ENCODE measurements at regions not wholly inside any gene's neighbourhood (a gene's known extent, or its start where the extent isn't known, plus 50 kb on each side); places are given as distances from the start of the nearest gene placed in this dataset.

DNA sequence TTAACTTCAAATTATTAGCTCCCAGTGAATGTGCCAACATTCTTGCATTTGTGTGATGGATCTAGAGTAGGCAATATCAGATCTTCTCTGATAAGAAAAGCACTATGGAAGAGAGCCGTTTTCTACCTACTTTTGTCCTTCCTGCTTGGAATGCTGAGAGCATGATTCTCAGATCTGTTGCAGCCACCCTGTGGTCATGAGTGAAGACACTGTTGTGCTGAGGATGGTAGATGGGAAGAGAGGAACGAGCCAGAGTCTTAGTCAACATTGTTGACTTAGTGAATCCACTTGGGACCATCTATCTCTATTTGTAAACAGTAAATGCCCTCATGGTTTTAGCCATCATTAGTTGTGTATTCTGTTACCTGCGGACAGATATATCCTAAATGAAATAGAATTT is 202.6 kb downstream of the CD109 start:
- Histone ChIP-seq H3K27ac (no peak overlapping the region), H3K4me3 (no peak overlapping the region), H3K27me3 (no peaks in the 10 kb centered on the region), H3K9me3 (peaks cover 15 to 23% of the 10 kb centered on the region in 2 donors), H3K4me1 (no peaks in the 10 kb centered on the region), H3K36me3 (no peaks in the 10 kb centered on the region)
- no peak for DNase-seq (ENCODE audit: low spot score in 2 of 2)
- intact Hi-C loops (cut with DNase I; ENCODE audit: low total_unique reads) = no loop called here
- TF ChIP-seq POLR2A (IDR thresholded peaks at IDR 0.05) (no peak), POLR2AphosphoS5 (IDR thresholded peaks at IDR 0.05) (no peak), CTCF (IDR thresholded peaks at IDR 0.05) (no peak)

- no peak for TF ChIP-seq CTCF (IDR thresholded peaks at IDR 0.05)
- H3K36me3 ChIP-seq = no peaks in the 10 kb centered on the region
- no peak overlapping the region for H3K27ac ChIP-seq
- no peak for DNase-seq (ENCODE audit: low spot score in 2 of 2)
- no peak overlapping the region for H3K4me3 ChIP-seq
- no peaks in the 10 kb centered on the region for H3K27me3 ChIP-seq
- H3K9me3 ChIP-seq = peaks cover 0 to 8% of the 10 kb centered on the region in 2 donors
- intact Hi-C loops (cut with DNase I; ENCODE audit: low total_unique reads) = no loop called here
- H3K4me1 ChIP-seq = no peaks in the 10 kb centered on the region
Observed at GRCh38 chr6:73893696-73894095, 197.7 kb downstream of the CD109 start.

GRCh38 chr6:73888050-73888449 is 192.0 kb downstream of the CD109 start:
- intact Hi-C loops (cut with DNase I; ENCODE audit: low total_unique reads) = no loop called here
- Histone ChIP-seq H3K4me3 (no peak overlapping the region), H3K36me3 (no peaks in the 10 kb centered on the region), H3K27ac (no peak overlapping the region), H3K27me3 (no peaks in the 10 kb centered on the region), H3K9me3 (peaks cover 0 to 8% of the 10 kb centered on the region in 2 donors), H3K4me1 (no peaks in the 10 kb centered on the region)
- TF ChIP-seq POLR2A (IDR thresholded peaks at IDR 0.05) = no peak
- no peak for TF ChIP-seq POLR2AphosphoS5 (IDR thresholded peaks at IDR 0.05)
- TF ChIP-seq CTCF (IDR thresholded peaks at IDR 0.05) = no peak
- DNase-seq (ENCODE audit: low spot score in 2 of 2) = no peak

DNA sequence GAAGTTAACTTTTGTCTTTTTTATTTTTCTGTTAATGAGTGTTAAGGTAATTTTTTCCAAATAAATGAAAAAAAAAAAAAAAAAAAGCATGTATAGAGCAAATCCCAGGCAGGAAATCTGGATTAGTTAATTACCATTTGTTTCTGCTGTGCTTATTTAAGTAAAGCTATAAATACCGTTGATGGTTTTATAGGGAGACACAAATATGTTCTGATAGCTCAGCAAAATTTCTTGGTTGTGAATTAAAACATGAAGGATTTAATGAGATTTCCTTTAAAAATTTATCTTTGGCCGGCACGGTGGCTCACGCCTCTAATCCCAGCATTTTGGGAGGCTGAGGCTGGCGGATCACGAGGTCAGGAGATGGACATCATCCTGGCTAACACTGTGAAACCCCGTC is 189.4 kb downstream of the CD109 start:
- TF ChIP-seq CTCF (IDR thresholded peaks at IDR 0.05) = no peak
- no peak for TF ChIP-seq POLR2A (IDR thresholded peaks at IDR 0.05)
- H3K27me3 ChIP-seq = no peaks in the 10 kb centered on the region
- no peak for DNase-seq (ENCODE audit: low spot score in 2 of 2)
- intact Hi-C loops (cut with DNase I; ENCODE audit: low total_unique reads) = no loop called here
- H3K9me3 ChIP-seq = no peaks in the 10 kb centered on the region
- no peak overlapping the region for H3K27ac ChIP-seq
- no peaks in the 10 kb centered on the region for H3K4me1 ChIP-seq
- H3K36me3 ChIP-seq = no peaks in the 10 kb centered on the region
- no peak overlapping the region for H3K4me3 ChIP-seq

- H3K27me3 ChIP-seq = no peaks in the 10 kb centered on the region
- DNase-seq (ENCODE audit: low spot score in 2 of 2) = no peak
- H3K9me3 ChIP-seq = no peaks in the 10 kb centered on the region
- no peak overlapping the region for H3K4me3 ChIP-seq
- intact Hi-C loops (cut with DNase I; ENCODE audit: low total_unique reads) = no loop called here
- H3K4me1 ChIP-seq = no peaks in the 10 kb centered on the region
- no peak for TF ChIP-seq CTCF (IDR thresholded peaks at IDR 0.05)
- TF ChIP-seq POLR2AphosphoS5 (IDR thresholded peaks at IDR 0.05) = no peak
- TF ChIP-seq POLR2A (IDR thresholded peaks at IDR 0.05) = no peak
- H3K36me3 ChIP-seq = no peaks in the 10 kb centered on the region
- no peak overlapping the region for H3K27ac ChIP-seq
Observed at GRCh38 chr6:73884540-73884939, 188.5 kb downstream of the CD109 start.

Measured in breast epithelium (tissue), 4 donors.